ENCODE measurements at regions not wholly inside any gene's neighbourhood (a gene's known extent, or its start where the extent isn't known, plus 50 kb on each side); places are given as distances from the start of the nearest gene placed in this dataset.

DNA sequence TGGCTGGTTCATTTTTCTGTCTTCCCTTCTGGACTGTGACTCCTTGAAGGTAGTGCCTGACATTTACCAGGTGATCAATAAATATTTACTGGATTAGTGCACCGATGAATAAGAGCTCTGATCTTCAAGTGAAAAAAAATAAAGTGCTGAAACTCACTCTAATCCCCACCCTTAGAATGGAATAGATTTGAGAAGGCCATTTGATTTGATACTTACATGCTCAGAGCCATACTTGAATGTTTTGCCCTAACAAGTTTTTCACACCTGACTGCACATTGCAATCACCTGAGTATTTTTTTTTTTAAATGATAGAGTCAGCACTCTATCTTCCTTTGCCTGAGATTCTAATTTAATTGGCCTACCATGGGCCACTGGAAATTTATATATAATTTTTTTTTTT is 105.7 kb downstream of the LRRC70 start:
- no peaks in the 10 kb centered on the region for H3K27me3 Mint-ChIP-seq (ENCODE audit: insufficient read depth, unreplicated experiment)
- no peaks in the 10 kb centered on the region for H3K4me1 Mint-ChIP-seq (ENCODE audit: insufficient read depth, unreplicated experiment)
- no peak overlapping the region for H3K4me3 Mint-ChIP-seq (ENCODE audit: unreplicated experiment)
- H3K36me3 Mint-ChIP-seq (ENCODE audit: insufficient read depth, unreplicated experiment): no peaks in the 10 kb centered on the region
- ChIA-PET POLR2A (interaction anchor here (0.7 kb wide), 1 partner anchor 34 kb away, joined by 3 read pairs; no protein-coding TSS in a partner anchor), CTCF (interaction anchor here (0.5 to 0.6 kb wide), 2 partner anchors 31 to 65 kb away, joined by 3 to 4 read pairs; no protein-coding TSS in a partner anchor)
- BruUV-seq (replicated peaks): no TSS peak
- no peak for TF ChIP-seq CTCF (IDR thresholded peaks at IDR 0.05; ENCODE audit: unreplicated experiment)
- no peak overlapping the region for H3K27ac Mint-ChIP-seq (ENCODE audit: low read depth, unreplicated experiment)
- no peaks in the 10 kb centered on the region for H3K9me3 Mint-ChIP-seq (ENCODE audit: unreplicated experiment)
- intact Hi-C loops (cut with micrococcal nuclease): no loop called here
- no peak for DNase-seq (ENCODE audit: unreplicated experiment)

GRCh38 chr5:62682059-62682458 is 103.4 kb downstream of the LRRC70 start:
- Mint-ChIP-seq H3K9me3 (ENCODE audit: unreplicated experiment) (no peaks in the 10 kb centered on the region), H3K27ac (ENCODE audit: low read depth, unreplicated experiment) (no peak overlapping the region), H3K4me1 (ENCODE audit: insufficient read depth, unreplicated experiment) (no peaks in the 10 kb centered on the region), H3K27me3 (ENCODE audit: insufficient read depth, unreplicated experiment) (no peaks in the 10 kb centered on the region), H3K36me3 (ENCODE audit: insufficient read depth, unreplicated experiment) (no peaks in the 10 kb centered on the region), H3K4me3 (ENCODE audit: unreplicated experiment) (no peak overlapping the region)
- POLR2A ChIA-PET: no interaction called here
- intact Hi-C loops (cut with micrococcal nuclease): no loop called here
- CTCF ChIA-PET: no interaction called here
- DNase-seq (ENCODE audit: unreplicated experiment): no peak
- BruUV-seq (replicated peaks): no TSS peak
- TF ChIP-seq CTCF (IDR thresholded peaks at IDR 0.05; ENCODE audit: unreplicated experiment): no peak

DNA sequence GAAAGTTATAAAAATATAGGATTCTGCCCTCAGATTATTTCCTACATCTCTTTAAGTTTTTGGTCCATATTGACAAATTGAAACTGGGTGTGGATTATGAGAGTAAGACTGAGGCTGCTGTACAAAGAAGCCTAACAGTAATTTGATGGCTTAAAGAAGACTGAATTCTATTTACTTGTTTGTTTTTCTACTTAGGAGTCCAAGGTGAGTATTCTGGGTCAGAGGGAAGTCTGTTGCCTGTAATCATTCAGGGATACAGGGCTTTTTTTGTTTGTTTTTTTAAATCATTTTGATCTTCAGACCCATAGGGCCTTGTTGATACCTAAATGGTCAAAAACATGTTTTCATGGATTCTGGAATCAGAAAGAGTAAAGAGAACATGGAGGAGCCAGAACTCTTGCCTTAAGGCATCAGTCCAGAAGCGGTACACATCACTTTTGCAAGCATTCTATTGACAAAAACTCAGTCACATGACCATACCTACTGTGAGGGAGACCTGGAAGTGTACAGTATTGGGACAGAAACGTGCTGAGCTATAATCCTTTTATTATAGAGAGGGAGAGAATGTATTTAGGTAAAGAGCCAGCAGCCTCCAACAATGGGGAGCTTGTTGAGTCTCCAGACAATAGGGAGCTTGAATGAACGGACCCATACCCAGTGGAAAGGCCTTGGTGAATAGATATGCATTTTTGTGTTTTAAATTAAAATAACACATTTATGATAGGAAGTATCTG is 102.7 kb downstream of the LRRC70 start:
- no peak overlapping the region for H3K27ac Mint-ChIP-seq (ENCODE audit: low read depth, unreplicated experiment)
- H3K36me3 Mint-ChIP-seq (ENCODE audit: insufficient read depth, unreplicated experiment): no peaks in the 10 kb centered on the region
- BruUV-seq (replicated peaks): no TSS peak
- CTCF ChIA-PET: no interaction called here
- peaks cover 6% of the 10 kb centered on the region for H3K9me3 Mint-ChIP-seq (ENCODE audit: unreplicated experiment)
- no peak for TF ChIP-seq CTCF (IDR thresholded peaks at IDR 0.05; ENCODE audit: unreplicated experiment)
- intact Hi-C loops (cut with micrococcal nuclease): no loop called here
- H3K4me3 Mint-ChIP-seq (ENCODE audit: unreplicated experiment): no peak overlapping the region
- DNase-seq (ENCODE audit: unreplicated experiment): no peak
- no peaks in the 10 kb centered on the region for H3K27me3 Mint-ChIP-seq (ENCODE audit: insufficient read depth, unreplicated experiment)
- POLR2A ChIA-PET: no interaction called here
- H3K4me1 Mint-ChIP-seq (ENCODE audit: insufficient read depth, unreplicated experiment): no peaks in the 10 kb centered on the region

GRCh38 chr5:62680121-62680520 is 101.5 kb downstream of the LRRC70 start:
- intact Hi-C loops (cut with micrococcal nuclease): no loop called here
- no peaks in the 10 kb centered on the region for H3K4me1 Mint-ChIP-seq (ENCODE audit: insufficient read depth, unreplicated experiment)
- H3K27ac Mint-ChIP-seq (ENCODE audit: low read depth, unreplicated experiment): no peak overlapping the region
- no peaks in the 10 kb centered on the region for H3K27me3 Mint-ChIP-seq (ENCODE audit: insufficient read depth, unreplicated experiment)
- no peak for DNase-seq (ENCODE audit: unreplicated experiment)
- peaks cover 17% of the 10 kb centered on the region for H3K9me3 Mint-ChIP-seq (ENCODE audit: unreplicated experiment)
- H3K4me3 Mint-ChIP-seq (ENCODE audit: unreplicated experiment): no peak overlapping the region
- ChIA-PET CTCF (no interaction called here), POLR2A (no interaction called here)
- no peaks in the 10 kb centered on the region for H3K36me3 Mint-ChIP-seq (ENCODE audit: insufficient read depth, unreplicated experiment)
- BruUV-seq (replicated peaks): no TSS peak
- TF ChIP-seq CTCF (IDR thresholded peaks at IDR 0.05; ENCODE audit: unreplicated experiment): no peak

All from MCF 10A (cell line).